Transverse colon (tissue), 4 donors: ENCODE measurements at regions not wholly inside any gene's neighbourhood (a gene's known extent, or its start where the extent isn't known, plus 50 kb on each side); places are given as distances from the start of the nearest gene placed in this dataset.
"Not testable (repeated sequence)": the region's sequence is repeated elsewhere in the genome, so short reads cannot be mapped to it uniquely, and the experiment has no call there.

Source experiments
- DNase-seq: peaks from one replicate; pipeline ENCODE4 v3.0.0-alpha.2; 2019
- H3K27ac ChIP-seq, 4 donors: fragments of 200-600 bp; sonication (generic); 2 replicates each; pipeline ENCODE4 v1.5.1; 2016 to 2018; ENCODE audit warnings: inconsistent platforms in 4 of 4
- H3K27me3 ChIP-seq: fragments of 200-600 bp; sonication (generic); 2 replicates; pipeline ENCODE4 v1.5.1; 2017; ENCODE audit warnings: inconsistent platforms
- H3K36me3 ChIP-seq, 4 donors: fragments of 200-600 bp; sonication (generic); 2 replicates each; pipeline ENCODE4 v1.5.1; 2017 to 2019; ENCODE audit warnings: inconsistent platforms in 4 of 4
- H3K4me1 ChIP-seq, 4 donors: fragments of 200-600 bp; sonication (generic); 2 replicates each; pipeline ENCODE4 v1.5.1; 2017 to 2020; ENCODE audit warnings: inconsistent platforms in 4 of 4
- H3K4me3 ChIP-seq, 4 donors: fragments of 200-600 bp; sonication (generic); 1 replicate in 1 of 4; 2 replicates in 3 of 4; pipeline versions ENCODE4 v1.5.1 to v1.6.1; 2017 to 2019; ENCODE audit warnings: inconsistent platforms in 4 of 4
- H3K9me3 ChIP-seq, 2 donors: fragments of 200-600 bp; sonication (generic); 2 replicates each; pipeline ENCODE4 v1.5.1; 2017 to 2019; ENCODE audit warnings: inconsistent platforms in 2 of 2
- CTCF ChIP-seq, 5 experiments: fragments of 200-600 bp in 3 of 5; fragments of 450-650 bp in 2 of 5; sonication (generic) in 3 of 5; IDR thresholded peaks; 1 replicate in 2 of 5; 2 replicates in 3 of 5; pipeline ENCODE4 v1.5.1; 2016 to 2017; ENCODE audit warnings: antibody characterized with exemption in 5 of 5, inconsistent platforms in 3 of 5, mild to moderate bottlenecking in 2 of 5, moderate library complexity in 1 of 5
- EP300 ChIP-seq: sonication (generic); formaldehyde crosslinking; IDR thresholded peaks from one replicate; pipeline ENCODE4 v1.6.1; 2017; ENCODE audit warnings: antibody characterized with exemption, low read depth
- POLR2A ChIP-seq: fragments of 450-650 bp; IDR thresholded peaks from one replicate; pipeline ENCODE4 v1.6.1; 2016; ENCODE audit warnings: antibody characterized with exemption, mild to moderate bottlenecking, moderate library complexity
- POLR2AphosphoS5 ChIP-seq, 3 donors: sonication (generic); formaldehyde crosslinking; IDR thresholded peaks; one replicate each; pipeline ENCODE4 v1.6.1; 2016; ENCODE audit warnings: antibody characterized with exemption in 3 of 3
- WGBS, 2 donors: methylation state at CpG; one replicate each; pipeline ENCODE4 v1.1.5; 2018; ENCODE audit warnings: low coverage in 1 of 2; 5-methylcytosine and 5-hydroxymethylcytosine counted together
- in situ Hi-C, 4 donors: fragments of 200-750 bp; cut with MboI; loops; one replicate each; pipeline versions ENCODE4 v1.15.0 to v1.15.1; 2017; ENCODE audit warnings: low sequenced_read_pairs in 3 of 4, low pct_ligation_motif_present in 1 of 4, low pct_unique_long_range_greater_than_20kb in 1 of 4
- intact Hi-C: fragments of 100-400 bp; cut with DNase I; formaldehyde crosslinking; loops from one replicate; pipeline ENCODE4 v1.15.1; 2023; ENCODE audit warnings: low total_unique reads

DNA sequence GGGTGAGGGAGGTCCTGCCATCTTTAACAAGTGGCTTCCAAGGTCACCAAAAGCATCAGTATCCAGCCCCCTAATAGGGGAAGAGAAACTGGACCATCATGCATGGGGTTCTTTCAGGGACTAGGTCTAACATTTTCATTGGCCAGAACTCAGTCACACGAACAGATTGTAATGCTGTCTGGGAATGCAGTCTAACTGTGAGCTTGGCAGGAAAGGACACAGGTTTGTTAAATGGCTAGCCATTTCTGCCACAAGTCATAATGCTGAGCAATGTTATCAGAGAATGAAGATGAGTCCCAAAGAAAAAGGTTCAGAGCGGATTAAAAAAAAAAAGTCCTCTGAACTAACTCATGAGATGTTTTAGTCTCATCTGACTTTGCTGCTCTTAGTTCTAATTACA is 70.9 kb upstream of the TNP1 start:
- 79 to 83% methylated on average over 2 of the region's 2 CpGs for WGBS, 2 donors
- TF ChIP-seq CTCF (IDR thresholded peaks at IDR 0.05) = no peak
- no peak for TF ChIP-seq EP300
- TF ChIP-seq POLR2AphosphoS5 (IDR thresholded peaks at IDR 0.05) = no peak
- no peak for TF ChIP-seq POLR2A
- DNase-seq = no peak
- H3K27ac ChIP-seq = no peak overlapping the region
- no peak overlapping the region for H3K4me3 ChIP-seq
- in situ Hi-C loops = no loop called here
- H3K4me1 ChIP-seq = no peaks in the 10 kb centered on the region
- intact Hi-C loops = loop anchor here (5.0 kb wide), 1 partner anchor 1797 kb away; no protein-coding TSS in a partner anchor
- no peaks in the 10 kb centered on the region for H3K9me3 ChIP-seq
- no peaks in the 10 kb centered on the region for H3K36me3 ChIP-seq
- H3K27me3 ChIP-seq = no peaks in the 10 kb centered on the region

DNA sequence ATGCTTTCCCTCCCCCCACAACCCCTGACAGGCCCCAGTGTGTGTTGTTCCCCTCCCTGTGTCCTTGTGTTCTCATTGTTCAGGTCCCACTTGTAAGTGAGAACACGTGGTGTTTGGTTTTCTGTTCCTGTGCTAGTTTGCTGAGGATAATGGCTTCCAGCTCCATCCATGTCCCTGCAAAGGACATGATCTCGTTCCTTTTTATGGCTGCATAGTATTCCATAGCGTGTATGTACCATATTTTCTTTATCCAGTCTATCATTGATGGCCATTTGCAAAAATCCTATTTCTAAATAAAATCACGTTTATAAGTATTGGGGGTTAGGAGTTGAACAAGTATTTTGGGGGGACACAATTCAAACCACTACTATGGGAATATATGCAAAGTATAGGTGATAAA is 69.5 kb upstream of the TNP1 start:
- H3K4me3 ChIP-seq, H3K27ac ChIP-seq, H3K36me3 ChIP-seq, intact Hi-C loops, DNase-seq, H3K4me1 ChIP-seq, H3K9me3 ChIP-seq, H3K27me3 ChIP-seq, in situ Hi-C loops: not testable (repeated sequence)
- WGBS, 2 donors = 66 to 68% methylated on average over 4 of the region's 4 CpGs

DNA sequence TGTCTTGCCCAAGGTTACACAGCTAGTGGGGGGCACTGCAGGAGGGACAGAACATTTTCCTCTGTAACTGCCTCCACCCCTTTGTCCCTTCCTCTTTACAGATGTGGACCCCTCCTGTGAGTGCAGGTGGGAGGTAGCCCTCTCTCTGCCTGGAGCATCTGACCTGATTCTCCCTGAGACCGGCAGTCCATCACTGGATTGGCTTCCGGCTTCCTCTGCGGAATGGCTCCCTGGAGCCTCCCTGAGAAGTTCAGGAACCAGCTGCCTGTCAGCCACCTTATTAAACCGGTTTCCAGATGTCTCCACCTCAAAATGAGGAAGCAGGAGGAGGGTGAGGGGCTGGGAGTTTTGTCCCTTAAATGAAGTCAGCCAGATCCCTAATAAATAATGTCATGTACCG is 67.3 kb upstream of the TNP1 start:
- no peaks in the 10 kb centered on the region for H3K27me3 ChIP-seq
- in situ Hi-C loops = no loop called here
- H3K4me3 ChIP-seq = no peak overlapping the region
- no peak overlapping the region for H3K27ac ChIP-seq
- H3K4me1 ChIP-seq = no peaks in the 10 kb centered on the region
- DNase-seq = no peak
- TF ChIP-seq CTCF (IDR thresholded peaks at IDR 0.05) (no peak), POLR2AphosphoS5 (IDR thresholded peaks at IDR 0.05) (no peak)
- no peaks in the 10 kb centered on the region for H3K36me3 ChIP-seq
- WGBS, 2 donors = 59 to 80% methylated on average over 1 to 5 of the region's 5 CpGs
- H3K9me3 ChIP-seq = no peaks in the 10 kb centered on the region
- intact Hi-C loops = no loop called here

DNA sequence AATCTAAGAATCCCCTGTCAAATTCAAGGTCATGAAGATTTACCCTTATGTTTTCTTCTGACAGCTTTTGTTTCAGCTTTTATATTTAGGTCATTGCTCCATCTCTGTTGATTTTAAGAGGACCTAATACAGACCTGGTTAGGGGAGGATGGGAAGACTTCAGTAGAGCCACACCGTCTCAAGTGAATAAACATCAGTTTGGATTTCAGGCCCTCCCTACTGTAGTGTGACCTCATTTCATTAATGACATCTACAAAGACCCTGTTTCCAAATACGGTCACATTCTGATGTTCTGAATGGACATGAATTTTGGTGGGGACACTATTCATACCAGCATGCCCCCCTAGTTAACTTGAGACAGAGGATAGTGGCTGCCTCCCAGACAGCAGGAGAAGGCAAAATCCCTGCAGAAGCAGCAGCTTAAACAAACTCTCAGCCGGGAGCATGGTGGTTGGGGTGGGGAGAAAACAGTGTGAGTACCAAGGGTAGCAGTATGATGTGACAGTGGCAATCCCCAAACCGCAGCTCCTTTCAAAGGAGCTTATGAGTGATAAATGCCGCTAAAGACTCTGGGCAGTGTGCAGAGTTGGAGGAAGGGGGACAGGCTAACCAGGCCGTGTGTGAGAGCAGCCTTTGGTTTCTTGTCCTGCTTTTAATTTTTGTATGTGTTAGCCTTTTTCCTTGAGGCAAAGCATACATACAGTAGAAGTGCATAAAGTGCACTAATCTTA is 65.9 kb upstream of the TNP1 start:
- Histone ChIP-seq H3K27ac (no peak overlapping the region), H3K4me3 (no peak overlapping the region), H3K36me3 (no peaks in the 10 kb centered on the region), H3K4me1 (no peaks in the 10 kb centered on the region), H3K27me3 (no peaks in the 10 kb centered on the region), H3K9me3 (no peaks in the 10 kb centered on the region)
- no peak for DNase-seq
- in situ Hi-C loops (no loop called here), intact Hi-C loops (no loop called here)
- no peak for TF ChIP-seq POLR2AphosphoS5 (IDR thresholded peaks at IDR 0.05)
- TF ChIP-seq CTCF (IDR thresholded peaks at IDR 0.05) = no peak
- TF ChIP-seq EP300 = no peak
- TF ChIP-seq POLR2A = no peak
- WGBS, 2 donors = 73 to 75% methylated on average over 2 to 6 of the region's 6 CpGs

DNA sequence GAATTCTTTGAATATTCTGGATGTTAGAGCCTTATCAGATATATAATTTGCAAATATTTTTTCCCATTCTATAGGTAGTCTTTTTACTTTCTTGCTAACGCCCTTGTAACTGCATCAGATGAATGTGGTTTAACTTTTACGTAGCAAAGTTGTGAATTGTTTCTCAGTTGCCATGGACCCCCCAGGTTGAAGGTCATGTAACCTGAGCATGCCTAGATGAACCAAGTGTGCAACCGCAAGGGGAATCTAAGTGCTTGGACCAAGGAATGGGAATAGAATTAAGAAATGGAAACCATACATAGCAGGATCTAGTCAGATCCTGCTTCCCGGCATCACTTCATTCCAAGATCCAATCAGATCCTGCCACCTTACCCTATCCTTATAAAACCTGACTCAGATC is 65.1 kb upstream of the TNP1 start:
- H3K9me3 ChIP-seq = no peaks in the 10 kb centered on the region
- no peak for TF ChIP-seq POLR2AphosphoS5 (IDR thresholded peaks at IDR 0.05)
- TF ChIP-seq CTCF (IDR thresholded peaks at IDR 0.05) = no peak
- TF ChIP-seq EP300 = no peak
- TF ChIP-seq POLR2A = no peak
- no peaks in the 10 kb centered on the region for H3K27me3 ChIP-seq
- in situ Hi-C loops (no loop called here), intact Hi-C loops (no loop called here)
- H3K36me3 ChIP-seq = no peaks in the 10 kb centered on the region
- no peak for DNase-seq
- 82 to 92% methylated on average over 4 of the region's 4 CpGs for WGBS, 2 donors
- no peak overlapping the region for H3K27ac ChIP-seq
- no peaks in the 10 kb centered on the region for H3K4me1 ChIP-seq
- no peak overlapping the region for H3K4me3 ChIP-seq
